ENCODE measurements at regions not wholly inside any gene's neighbourhood (a gene's known extent, or its start where the extent isn't known, plus 50 kb on each side); places are given as distances from the start of the nearest gene placed in this dataset.

GRCh38 chr13:111623743-111624505, 303.5 kb downstream of the TEX29 start:
- no peak for DNase-seq
- no peak overlapping the region for H3K27ac ChIP-seq (ENCODE audit: low read depth in 2 of 2, low read length in 1 of 2)
- H3K36me3 ChIP-seq (replicated peaks in 1 of 2; ENCODE audit: control insufficient read depth in 1 of 2, insufficient read depth in 2 of 2, low read length in 1 of 2) = no peaks in the 10 kb centered on the region
- no peaks in the 10 kb centered on the region for H3K9me2 ChIP-seq
- H3K79me2 ChIP-seq (ENCODE audit: insufficient read depth) = no peaks in the 10 kb centered on the region
- CTCF ChIA-PET = interaction anchor here (1.6 kb wide), 1 partner anchor 820 kb away, joined by 3 read pairs; no protein-coding TSS in a partner anchor
- WGBS (ENCODE audit: low lambda C conversion rate) = 35% methylated on average over 22 of the region's 28 CpGs
- no peaks in the 10 kb centered on the region for H3F3A ChIP-seq (replicated peaks; ENCODE audit: insufficient read depth)
- H3K4me3 ChIP-seq (ENCODE audit: low read depth in 2 of 2, low read length in 1 of 2) = no peak overlapping the region
- no peaks in the 10 kb centered on the region for H4K20me1 ChIP-seq (ENCODE audit: insufficient read depth)
- no peak overlapping the region for H3K4me2 ChIP-seq
- no peak overlapping the region for H3K9ac ChIP-seq
- H3K27me3 ChIP-seq (ENCODE audit: insufficient read depth) = no peaks in the 10 kb centered on the region
- no peaks in the 10 kb centered on the region for H3K9me3 ChIP-seq
- no peak for TF ChIP-seq NFIC (IDR thresholded peaks at IDR 0.05; ENCODE audit: borderline replicate concordance)
- no peak for TF ChIP-seq RCOR1 (IDR thresholded peaks at IDR 0.05; ENCODE audit: low read length)
- no peak for TF ChIP-seq MAX (IDR thresholded peaks at IDR 0.05; ENCODE audit: low read depth)
- TF ChIP-seq CTCF (IDR thresholded peaks at IDR 0.05) = no peak
- no peak for TF ChIP-seq GATA2 (CRISPR knock-in tag; IDR thresholded peaks at IDR 0.05)
- TF ChIP-seq YY1 (IDR thresholded peaks at IDR 0.05; ENCODE audit: low read depth) = no peak
- no peak for TF ChIP-seq CHD2 (IDR thresholded peaks at IDR 0.05; ENCODE audit: low read length, partially characterized antibody)
- no peak for TF ChIP-seq PBX3 (IDR thresholded peaks at IDR 0.05)
- TF ChIP-seq ELF1 (IDR thresholded peaks at IDR 0.05) = no peak
- no peak for TF ChIP-seq MXI1 (IDR thresholded peaks at IDR 0.05; ENCODE audit: low read depth, low read length)
- TF ChIP-seq EP300 (IDR thresholded peaks at IDR 0.05; ENCODE audit: borderline replicate concordance in 1 of 2, low read depth in 1 of 2, low read length in 1 of 2) = no peak
- no peak for TF ChIP-seq TAF1 (IDR thresholded peaks at IDR 0.05; ENCODE audit: borderline replicate concordance, low read depth, low read length)
- no peak for TF ChIP-seq FOSL2 (IDR thresholded peaks at IDR 0.05; ENCODE audit: borderline replicate concordance, low read depth)
- no peak for TF ChIP-seq POLR2AphosphoS5 (IDR thresholded peaks at IDR 0.05; ENCODE audit: low read depth, low read length)
- no peak for TF ChIP-seq IRF3 (IDR thresholded peaks at IDR 0.05; ENCODE audit: low read depth, low read length)
- TF ChIP-seq NRF1 (IDR thresholded peaks at IDR 0.05; ENCODE audit: low read depth, low read length) = no peak
- no peak for TF ChIP-seq FOXM1 (IDR thresholded peaks at IDR 0.05; ENCODE audit: low read depth)
- TF ChIP-seq GABPA (IDR thresholded peaks at IDR 0.05; ENCODE audit: low read depth) = no peak
- H3K4me1 ChIP-seq (ENCODE audit: control insufficient read depth in 1 of 2, insufficient read depth in 2 of 2, low read depth in 1 of 2, low read length in 1 of 2) = no peaks in the 10 kb centered on the region
- POLR2A ChIA-PET = no interaction called here
- no peak overlapping the region for H2AFZ ChIP-seq (ENCODE audit: low read depth)

All from SK-N-SH (cell line).